22Rv1 (cell line): ENCODE measurements at regions not wholly inside any gene's neighbourhood (a gene's known extent, or its start where the extent isn't known, plus 50 kb on each side); places are given as distances from the start of the nearest gene placed in this dataset.

Experiments
- H3K27ac ChIP-seq: fragments of 450-650 bp; 2 replicates; pipeline ENCODE4 v1.5.1; 2017
- ZFX ChIP-seq: fragments of 450-650 bp; IDR thresholded peaks from 2 replicates; pipeline ENCODE4 v1.6.1; 2017; ENCODE audit warnings: antibody characterized with exemption, borderline replicate concordance
- TF ChIP-seq, protein P1 (sequence below): fragments of 450-650 bp; IDR thresholded peaks from 2 replicates; pipeline ENCODE4 v1.5.1; 2017; ENCODE audit warnings: mild to moderate bottlenecking

GRCh38 chr1:5269901-5270300 is 615.5 kb downstream of the AJAP1 start:
- no peak overlapping the region for H3K27ac ChIP-seq
- TF ChIP-seq, protein P1, sequence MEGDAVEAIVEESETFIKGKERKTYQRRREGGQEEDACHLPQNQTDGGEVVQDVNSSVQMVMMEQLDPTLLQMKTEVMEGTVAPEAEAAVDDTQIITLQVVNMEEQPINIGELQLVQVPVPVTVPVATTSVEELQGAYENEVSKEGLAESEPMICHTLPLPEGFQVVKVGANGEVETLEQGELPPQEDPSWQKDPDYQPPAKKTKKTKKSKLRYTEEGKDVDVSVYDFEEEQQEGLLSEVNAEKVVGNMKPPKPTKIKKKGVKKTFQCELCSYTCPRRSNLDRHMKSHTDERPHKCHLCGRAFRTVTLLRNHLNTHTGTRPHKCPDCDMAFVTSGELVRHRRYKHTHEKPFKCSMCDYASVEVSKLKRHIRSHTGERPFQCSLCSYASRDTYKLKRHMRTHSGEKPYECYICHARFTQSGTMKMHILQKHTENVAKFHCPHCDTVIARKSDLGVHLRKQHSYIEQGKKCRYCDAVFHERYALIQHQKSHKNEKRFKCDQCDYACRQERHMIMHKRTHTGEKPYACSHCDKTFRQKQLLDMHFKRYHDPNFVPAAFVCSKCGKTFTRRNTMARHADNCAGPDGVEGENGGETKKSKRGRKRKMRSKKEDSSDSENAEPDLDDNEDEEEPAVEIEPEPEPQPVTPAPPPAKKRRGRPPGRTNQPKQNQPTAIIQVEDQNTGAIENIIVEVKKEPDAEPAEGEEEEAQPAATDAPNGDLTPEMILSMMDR = no peak
- no peak for TF ChIP-seq ZFX

DNA sequence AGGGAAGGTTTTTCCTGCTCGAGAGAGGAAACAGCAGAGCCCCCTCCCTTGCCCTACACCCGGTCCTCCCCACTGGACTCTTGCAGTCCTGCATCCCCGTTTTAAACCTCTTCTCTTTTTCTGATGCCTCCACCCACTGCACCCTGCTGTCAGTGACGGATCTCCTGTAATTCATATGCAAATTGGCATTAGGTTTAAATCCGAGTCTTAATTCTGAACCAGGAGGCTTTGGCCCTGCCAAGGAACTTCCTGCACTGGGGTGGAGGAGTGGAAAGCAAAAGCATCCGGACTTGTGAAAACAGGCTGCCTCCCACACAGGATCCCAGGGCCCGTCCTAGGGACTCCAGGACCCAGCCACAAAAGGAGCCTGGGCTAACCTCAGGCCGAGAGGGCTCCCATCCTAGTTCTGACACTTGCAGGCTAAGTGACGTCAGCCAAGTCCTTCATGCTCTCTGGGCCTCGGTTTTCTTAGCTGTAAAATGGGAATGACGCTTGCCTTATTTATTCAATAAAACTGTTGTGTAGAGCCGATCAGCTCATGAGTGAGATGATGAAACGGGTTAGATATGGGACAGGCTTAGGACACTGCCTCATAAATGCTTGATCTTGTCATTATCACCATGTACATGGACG is 613.3 kb downstream of the AJAP1 start:
- TF ChIP-seq, protein P1 = no peak
- TF ChIP-seq ZFX = no peak
- no peak overlapping the region for H3K27ac ChIP-seq

GRCh38 chr1:5265438-5266075 is 611.1 kb downstream of the AJAP1 start:
- no peak overlapping the region for H3K27ac ChIP-seq
- no peak for TF ChIP-seq ZFX
- TF ChIP-seq, protein P1 = no peak

DNA sequence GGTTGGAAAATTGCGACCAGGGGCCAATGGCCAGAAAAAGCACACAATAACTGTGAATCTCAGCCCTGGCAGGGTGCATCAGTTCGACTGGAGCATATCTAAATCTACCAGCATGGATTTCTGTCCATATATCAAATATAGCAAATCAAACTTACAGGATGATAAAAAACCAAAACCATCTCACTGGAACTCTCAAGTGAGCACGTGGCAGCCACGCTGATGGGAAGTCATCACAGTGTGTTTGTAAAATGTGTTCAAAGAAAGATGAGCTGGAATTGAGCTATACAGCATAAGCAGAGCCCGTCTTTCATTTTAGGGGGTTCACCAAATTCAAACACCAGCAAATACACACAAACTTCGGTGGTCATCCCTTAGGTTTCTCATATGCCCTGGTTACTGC is 610.1 kb downstream of the AJAP1 start:
- no peak overlapping the region for H3K27ac ChIP-seq
- TF ChIP-seq, protein P1 = no peak
- TF ChIP-seq ZFX = no peak

DNA sequence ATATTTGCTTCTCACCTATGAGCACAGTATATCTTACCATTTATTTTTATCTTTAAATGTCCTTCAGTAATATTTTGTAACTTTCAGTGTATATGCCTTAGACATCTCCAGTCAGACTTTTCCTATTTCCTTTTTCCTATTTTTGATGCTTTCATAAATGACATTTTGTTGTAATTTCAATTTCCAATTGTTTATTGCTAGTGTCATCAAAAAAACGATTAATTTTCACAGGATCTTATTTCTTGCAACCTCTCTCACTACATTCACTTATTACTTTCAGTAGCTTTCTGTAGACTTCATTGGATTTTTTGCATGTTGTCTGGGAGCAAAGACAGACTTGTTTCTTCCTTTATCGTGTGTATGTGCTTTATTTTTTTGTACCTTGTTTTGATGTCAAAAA is 602.4 kb downstream of the AJAP1 start:
- no peak for TF ChIP-seq ZFX
- TF ChIP-seq, protein P1 = no peak
- H3K27ac ChIP-seq = no peak overlapping the region

GRCh38 chr1:5254975-5255374 is 600.6 kb downstream of the AJAP1 start:
- no peak for TF ChIP-seq ZFX
- TF ChIP-seq, protein P1 = no peak

GRCh38 chr1:5254131-5254725 is 599.8 kb downstream of the AJAP1 start:
- TF ChIP-seq ZFX = no peak
- TF ChIP-seq, protein P1 = no peak
- H3K27ac ChIP-seq = no peak overlapping the region

More at GRCh38 chr1:5254975-5255374, 600.6 kb downstream of the AJAP1 start:
- no peak overlapping the region for H3K27ac ChIP-seq
